ENCODE measurements at regions not wholly inside any gene's neighbourhood (a gene's known extent, or its start where the extent isn't known, plus 50 kb on each side); places are given as distances from the start of the nearest gene placed in this dataset.

- TF ChIP-seq CTCF (conservative IDR thresholded peaks at IDR 0.05; ENCODE audit: low read length): no peak
- no peak for DNase-seq (ENCODE audit: low read depth)
- H3K4me3 ChIP-seq (ENCODE audit: low read length): no peak overlapping the region
Observed at GRCh38 chr7:25307624-25308023, 79.3 kb upstream of the NPVF start.

GRCh38 chr7:25308246-25308645 lies 80.0 kb upstream of the NPVF start:
- no peak overlapping the region for H3K4me3 ChIP-seq (ENCODE audit: low read length)
- no peak for DNase-seq (ENCODE audit: low read depth)
- no peak for TF ChIP-seq CTCF (conservative IDR thresholded peaks at IDR 0.05; ENCODE audit: low read length)

- no peak overlapping the region for H3K4me3 ChIP-seq (ENCODE audit: low read length)
- no peak for TF ChIP-seq CTCF (conservative IDR thresholded peaks at IDR 0.05; ENCODE audit: low read length)
Observed at GRCh38 chr7:25308906-25309705, 80.8 kb upstream of the NPVF start.

GRCh38 chr7:25310896-25311295 lies 82.6 kb upstream of the NPVF start:
- peak; percentile 7 for DNase-seq (ENCODE audit: low read depth)
- no peak for TF ChIP-seq CTCF (conservative IDR thresholded peaks at IDR 0.05; ENCODE audit: low read length)
- H3K4me3 ChIP-seq (ENCODE audit: low read length): no peak overlapping the region

More at GRCh38 chr7:25308906-25309705, 80.8 kb upstream of the NPVF start:
- DNase-seq (ENCODE audit: low read depth): no peak

- H3K4me3 ChIP-seq (ENCODE audit: low read length): no peak overlapping the region
- TF ChIP-seq CTCF (conservative IDR thresholded peaks at IDR 0.05; ENCODE audit: low read length): no peak
- DNase-seq (ENCODE audit: low read depth): no peak
Observed at GRCh38 chr7:25311346-25311745, 83.1 kb upstream of the NPVF start.

GRCh38 chr7:25312968-25313367 lies 84.7 kb upstream of the NPVF start:
- no peak for DNase-seq (ENCODE audit: low read depth)
- H3K4me3 ChIP-seq (ENCODE audit: low read length): no peak overlapping the region
- no peak for TF ChIP-seq CTCF (conservative IDR thresholded peaks at IDR 0.05; ENCODE audit: low read length)

GRCh38 chr7:25313526-25313925 lies 85.2 kb upstream of the NPVF start:
- no peak overlapping the region for H3K4me3 ChIP-seq (ENCODE audit: low read length)
- TF ChIP-seq CTCF (conservative IDR thresholded peaks at IDR 0.05; ENCODE audit: low read length): no peak
- DNase-seq (ENCODE audit: low read depth): no peak
